Stomach (tissue), 4 donors: ENCODE measurements at regions not wholly inside any gene's neighbourhood (a gene's known extent, or its start where the extent isn't known, plus 50 kb on each side); places are given as distances from the start of the nearest gene placed in this dataset.

Source experiments
- EP300 ChIP-seq: sonication (generic); formaldehyde crosslinking; IDR thresholded peaks from one replicate; pipeline ENCODE4 v1.6.1; 2017; ENCODE audit warnings: antibody characterized with exemption
- POLR2A ChIP-seq, 4 donors: fragments of 450-650 bp; IDR thresholded peaks; one replicate each; pipeline ENCODE4 v1.6.1; 2016; ENCODE audit warnings: antibody characterized with exemption in 4 of 4, control low read depth in 2 of 4, mild to moderate bottlenecking in 1 of 4, moderate library complexity in 1 of 4
- TF ChIP-seq, protein P1 (sequence below), 7 experiments: fragments of 450-650 bp in 4 of 7; fragments of 200-600 bp in 3 of 7; sonication (generic) in 3 of 7; IDR thresholded peaks; one replicate each; pipeline ENCODE4 v1.5.1; 2016 to 2019; ENCODE audit warnings: antibody characterized with exemption in 7 of 7, control low read depth in 2 of 7, mild to moderate bottlenecking in 1 of 7

DNA sequence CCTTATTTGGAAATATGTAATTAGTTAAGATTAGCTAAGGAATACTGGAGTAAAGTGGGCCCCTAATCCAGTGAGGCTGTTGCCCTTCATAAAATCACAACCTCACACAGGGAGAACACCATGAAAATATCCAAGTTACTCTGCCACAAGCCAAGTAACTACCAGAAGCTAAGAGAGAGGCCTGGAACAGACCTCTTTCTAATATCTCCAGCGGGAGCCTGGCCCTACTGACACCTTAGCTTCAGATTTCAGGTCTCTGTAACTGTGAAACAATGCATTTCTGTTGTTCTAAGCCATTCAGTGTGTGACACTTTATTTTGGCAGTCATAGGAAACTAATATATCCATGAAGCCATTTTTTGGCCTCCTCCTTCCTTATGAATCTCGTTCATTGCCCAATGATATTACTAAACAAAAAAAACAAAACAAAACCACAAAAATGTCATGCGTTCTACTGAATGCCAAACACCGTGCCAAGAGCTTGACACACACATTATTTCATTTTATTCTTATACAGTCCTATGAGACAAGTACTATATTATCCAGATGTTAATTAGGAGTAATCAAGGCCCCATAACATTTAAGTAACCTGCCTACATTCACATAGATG lies 699.0 kb downstream of the MAT2B start:
- TF ChIP-seq, protein P1, sequence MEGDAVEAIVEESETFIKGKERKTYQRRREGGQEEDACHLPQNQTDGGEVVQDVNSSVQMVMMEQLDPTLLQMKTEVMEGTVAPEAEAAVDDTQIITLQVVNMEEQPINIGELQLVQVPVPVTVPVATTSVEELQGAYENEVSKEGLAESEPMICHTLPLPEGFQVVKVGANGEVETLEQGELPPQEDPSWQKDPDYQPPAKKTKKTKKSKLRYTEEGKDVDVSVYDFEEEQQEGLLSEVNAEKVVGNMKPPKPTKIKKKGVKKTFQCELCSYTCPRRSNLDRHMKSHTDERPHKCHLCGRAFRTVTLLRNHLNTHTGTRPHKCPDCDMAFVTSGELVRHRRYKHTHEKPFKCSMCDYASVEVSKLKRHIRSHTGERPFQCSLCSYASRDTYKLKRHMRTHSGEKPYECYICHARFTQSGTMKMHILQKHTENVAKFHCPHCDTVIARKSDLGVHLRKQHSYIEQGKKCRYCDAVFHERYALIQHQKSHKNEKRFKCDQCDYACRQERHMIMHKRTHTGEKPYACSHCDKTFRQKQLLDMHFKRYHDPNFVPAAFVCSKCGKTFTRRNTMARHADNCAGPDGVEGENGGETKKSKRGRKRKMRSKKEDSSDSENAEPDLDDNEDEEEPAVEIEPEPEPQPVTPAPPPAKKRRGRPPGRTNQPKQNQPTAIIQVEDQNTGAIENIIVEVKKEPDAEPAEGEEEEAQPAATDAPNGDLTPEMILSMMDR (IDR thresholded peaks at IDR 0.05), result no peak
- TF ChIP-seq POLR2A (IDR thresholded peaks at IDR 0.05) (no peak), EP300 (no peak)
